ENCODE measurements at regions not wholly inside any gene's neighbourhood (a gene's known extent, or its start where the extent isn't known, plus 50 kb on each side); places are given as distances from the start of the nearest gene placed in this dataset.
A peak's percentile ranks its signal among the peaks of the same experiment; 100 is the strongest.
"Not testable (repeated sequence)": the region's sequence is repeated elsewhere in the genome, so short reads cannot be mapped to it uniquely, and the experiment has no call there.

- no peak for DNase-seq
Measured at GRCh38 chr10:7108141-7108540, 302.7 kb downstream of the SFMBT2 start.

GRCh38 chr10:7107285-7107684 is 303.5 kb downstream of the SFMBT2 start:
- DNase-seq: no peak

GRCh38 chr10:7104379-7104778 is 306.5 kb downstream of the SFMBT2 start:
- DNase-seq: not testable (repeated sequence)

GRCh38 chr10:7102557-7103349 is 308.1 kb downstream of the SFMBT2 start:
- no peak for DNase-seq

GRCh38 chr10:7102084-7102483 is 308.8 kb downstream of the SFMBT2 start:
- DNase-seq: no peak

GRCh38 chr10:7101451-7101850 is 309.4 kb downstream of the SFMBT2 start:
- DNase-seq: no peak

- no peak for DNase-seq
Measured at GRCh38 chr10:7100032-7100702, 310.7 kb downstream of the SFMBT2 start.

GRCh38 chr10:7098160-7098762 is 312.6 kb downstream of the SFMBT2 start:
- DNase-seq: no peak

GRCh38 chr10:7094781-7095180 is 316.1 kb downstream of the SFMBT2 start:
- no peak for DNase-seq

GRCh38 chr10:7093368-7093767 is 317.5 kb downstream of the SFMBT2 start:
- no peak for DNase-seq

- DNase-seq: no peak
Measured at GRCh38 chr10:7092603-7093002, 318.2 kb downstream of the SFMBT2 start.

- peak; percentile 46 for DNase-seq
Measured at GRCh38 chr10:7090529-7090928, 320.3 kb downstream of the SFMBT2 start.

- no peak for DNase-seq
Measured at GRCh38 chr10:7085913-7086589, 324.8 kb downstream of the SFMBT2 start.

GRCh38 chr10:7085147-7085912 is 325.5 kb downstream of the SFMBT2 start:
- DNase-seq: no peak

GRCh38 chr10:7084280-7085005 is 326.4 kb downstream of the SFMBT2 start:
- peak; percentile 28 for DNase-seq

GRCh38 chr10:7082967-7083366 is 327.9 kb downstream of the SFMBT2 start:
- DNase-seq: no peak

GRCh38 chr10:7077880-7078279 is 333.0 kb downstream of the SFMBT2 start:
- no peak for DNase-seq

GRCh38 chr10:7075851-7076250 is 335.0 kb downstream of the SFMBT2 start:
- DNase-seq: no peak

GRCh38 chr10:7075110-7075509 is 335.7 kb downstream of the SFMBT2 start:
- no peak for DNase-seq

GRCh38 chr10:7071421-7071820 is 339.4 kb downstream of the SFMBT2 start:
- DNase-seq: no peak

GRCh38 chr10:7070950-7071349 is 339.9 kb downstream of the SFMBT2 start:
- no peak for DNase-seq

- DNase-seq: no peak
Measured at GRCh38 chr10:7069706-7070105, 341.1 kb downstream of the SFMBT2 start.

Data from NCI-H187 treated with DMSO at 0.1 percent for 48 hours (cell line).